Uterus (tissue), 2 donors: ENCODE measurements at regions not wholly inside any gene's neighbourhood (a gene's known extent, or its start where the extent isn't known, plus 50 kb on each side); places are given as distances from the start of the nearest gene placed in this dataset.

Experiments
- POLR2A ChIP-seq, 2 donors: fragments of 450-650 bp; IDR thresholded peaks; one replicate each; pipeline ENCODE4 v1.6.1; 2016; ENCODE audit warnings: antibody characterized with exemption in 2 of 2, mild to moderate bottlenecking in 1 of 2, moderate library complexity in 1 of 2
- TF ChIP-seq, protein P1 (sequence below), 4 experiments: fragments of 200-600 bp in 2 of 4; fragments of 450-650 bp in 2 of 4; sonication (generic) in 2 of 4; IDR thresholded peaks; one replicate each; pipeline ENCODE4 v1.5.1; 2016 to 2019; ENCODE audit warnings: antibody characterized with exemption in 4 of 4, mild to moderate bottlenecking in 2 of 4, moderate library complexity in 1 of 4

DNA sequence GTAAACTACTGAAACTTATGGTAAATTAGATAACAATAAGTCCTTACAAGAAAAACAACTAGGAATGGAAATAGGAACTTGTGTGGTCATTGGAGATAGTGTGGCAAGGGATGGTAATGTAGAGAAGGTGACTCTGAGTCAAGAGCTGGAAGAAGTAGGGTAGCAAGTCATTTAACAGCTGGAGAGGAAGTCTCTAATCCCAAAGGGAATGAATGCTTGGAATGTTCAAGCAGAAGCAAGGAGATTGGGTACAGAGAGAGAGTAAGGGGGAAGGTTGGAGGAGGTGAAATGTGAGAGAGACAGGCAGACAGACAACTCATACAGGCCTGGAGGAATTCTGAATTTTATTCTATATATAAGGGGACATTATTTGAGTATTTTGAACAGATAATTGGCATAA, 260.6 kb upstream of the MAD2L1 start:
- no peak for TF ChIP-seq POLR2A (IDR thresholded peaks at IDR 0.05)
- TF ChIP-seq, protein P1, sequence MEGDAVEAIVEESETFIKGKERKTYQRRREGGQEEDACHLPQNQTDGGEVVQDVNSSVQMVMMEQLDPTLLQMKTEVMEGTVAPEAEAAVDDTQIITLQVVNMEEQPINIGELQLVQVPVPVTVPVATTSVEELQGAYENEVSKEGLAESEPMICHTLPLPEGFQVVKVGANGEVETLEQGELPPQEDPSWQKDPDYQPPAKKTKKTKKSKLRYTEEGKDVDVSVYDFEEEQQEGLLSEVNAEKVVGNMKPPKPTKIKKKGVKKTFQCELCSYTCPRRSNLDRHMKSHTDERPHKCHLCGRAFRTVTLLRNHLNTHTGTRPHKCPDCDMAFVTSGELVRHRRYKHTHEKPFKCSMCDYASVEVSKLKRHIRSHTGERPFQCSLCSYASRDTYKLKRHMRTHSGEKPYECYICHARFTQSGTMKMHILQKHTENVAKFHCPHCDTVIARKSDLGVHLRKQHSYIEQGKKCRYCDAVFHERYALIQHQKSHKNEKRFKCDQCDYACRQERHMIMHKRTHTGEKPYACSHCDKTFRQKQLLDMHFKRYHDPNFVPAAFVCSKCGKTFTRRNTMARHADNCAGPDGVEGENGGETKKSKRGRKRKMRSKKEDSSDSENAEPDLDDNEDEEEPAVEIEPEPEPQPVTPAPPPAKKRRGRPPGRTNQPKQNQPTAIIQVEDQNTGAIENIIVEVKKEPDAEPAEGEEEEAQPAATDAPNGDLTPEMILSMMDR (IDR thresholded peaks at IDR 0.05) = no peak
